ENCODE measurements at regions not wholly inside any gene's neighbourhood (a gene's known extent, or its start where the extent isn't known, plus 50 kb on each side); places are given as distances from the start of the nearest gene placed in this dataset.

DNA sequence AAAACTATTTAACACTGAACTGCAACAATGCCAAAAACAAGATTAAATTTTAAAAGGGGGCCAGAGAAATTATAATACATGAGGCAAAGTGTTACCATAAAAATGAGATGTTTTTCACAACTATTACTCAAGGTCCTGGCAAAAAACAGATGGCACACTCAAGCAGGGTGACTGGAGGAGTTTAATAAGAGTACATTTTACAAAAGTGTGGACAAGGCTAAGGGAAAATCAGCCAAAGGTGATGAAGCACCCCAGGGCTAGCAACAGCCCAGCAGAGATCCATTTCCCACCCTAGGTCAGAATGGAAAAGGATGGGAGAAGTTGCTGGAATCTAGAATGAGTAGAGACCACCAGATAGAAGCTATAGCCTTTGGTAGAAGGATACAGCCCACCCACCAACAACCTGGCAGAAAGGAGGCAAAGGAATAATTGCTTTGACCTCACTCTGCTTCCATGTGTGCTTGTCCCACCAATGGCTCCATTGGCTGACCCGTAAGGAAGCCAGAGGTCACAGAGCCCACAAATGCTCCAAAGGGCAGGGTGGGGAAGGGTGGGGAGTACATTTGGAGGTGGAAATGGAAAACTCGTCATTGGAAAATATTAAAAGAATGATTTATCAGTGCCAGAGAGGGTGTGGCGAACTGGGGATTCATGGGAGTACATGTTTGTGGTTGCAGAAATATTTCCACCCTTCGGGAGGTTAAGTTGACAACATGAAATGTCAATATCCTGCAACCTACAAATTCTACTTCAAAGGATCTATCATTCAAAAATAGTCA is 161.0 kb upstream of the UBE2E2 start:
- TF ChIP-seq, protein P1, sequence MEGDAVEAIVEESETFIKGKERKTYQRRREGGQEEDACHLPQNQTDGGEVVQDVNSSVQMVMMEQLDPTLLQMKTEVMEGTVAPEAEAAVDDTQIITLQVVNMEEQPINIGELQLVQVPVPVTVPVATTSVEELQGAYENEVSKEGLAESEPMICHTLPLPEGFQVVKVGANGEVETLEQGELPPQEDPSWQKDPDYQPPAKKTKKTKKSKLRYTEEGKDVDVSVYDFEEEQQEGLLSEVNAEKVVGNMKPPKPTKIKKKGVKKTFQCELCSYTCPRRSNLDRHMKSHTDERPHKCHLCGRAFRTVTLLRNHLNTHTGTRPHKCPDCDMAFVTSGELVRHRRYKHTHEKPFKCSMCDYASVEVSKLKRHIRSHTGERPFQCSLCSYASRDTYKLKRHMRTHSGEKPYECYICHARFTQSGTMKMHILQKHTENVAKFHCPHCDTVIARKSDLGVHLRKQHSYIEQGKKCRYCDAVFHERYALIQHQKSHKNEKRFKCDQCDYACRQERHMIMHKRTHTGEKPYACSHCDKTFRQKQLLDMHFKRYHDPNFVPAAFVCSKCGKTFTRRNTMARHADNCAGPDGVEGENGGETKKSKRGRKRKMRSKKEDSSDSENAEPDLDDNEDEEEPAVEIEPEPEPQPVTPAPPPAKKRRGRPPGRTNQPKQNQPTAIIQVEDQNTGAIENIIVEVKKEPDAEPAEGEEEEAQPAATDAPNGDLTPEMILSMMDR (IDR thresholded peaks at IDR 0.05): no peak
- TF ChIP-seq ZFX (IDR thresholded peaks at IDR 0.05; ENCODE audit: borderline replicate concordance): no peak

All from 22Rv1 (cell line).